DMS114 treated with DMSO at 0.1 percent for 48 hours (cell line): ENCODE measurements at regions not wholly inside any gene's neighbourhood (a gene's known extent, or its start where the extent isn't known, plus 50 kb on each side); places are given as distances from the start of the nearest gene placed in this dataset.
"Not testable (repeated sequence)": the region's sequence is repeated elsewhere in the genome, so short reads cannot be mapped to it uniquely, and the experiment has no call there.

Experiments used
- DNase-seq: peaks from one replicate; lab custom pipeline; 2025; ENCODE audit not compliant: unreplicated experiment; lab: John Stamatoyannopoulos, UW

GRCh38 chr14:21796916-21797315, 123.3 kb upstream of the OR4E1 start:
- no peak for DNase-seq

DNA sequence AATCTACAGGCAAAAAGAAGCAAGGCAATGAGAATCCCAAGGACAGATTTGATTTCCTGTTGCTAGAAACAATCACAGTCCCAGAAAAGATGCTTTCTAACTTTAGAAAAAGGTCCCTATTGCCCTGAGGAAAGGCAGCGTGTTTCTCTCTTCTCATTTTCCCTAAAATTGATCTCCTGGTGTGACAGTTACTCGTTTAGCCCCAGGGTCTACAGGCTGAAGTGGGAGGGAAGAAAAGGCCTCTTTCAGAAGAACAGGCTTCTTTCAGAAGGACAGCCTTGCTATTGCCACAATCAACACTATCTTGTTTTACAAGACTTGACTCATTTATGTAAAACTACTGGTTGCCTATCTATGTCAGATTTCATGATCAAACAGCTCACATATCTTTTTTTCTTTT, 121.8 kb upstream of the OR4E1 start:
- no peak for DNase-seq

GRCh38 chr14:21791749-21792148, 118.1 kb upstream of the OR4E1 start:
- DNase-seq: no peak

GRCh38 chr14:21788687-21789086, 115.1 kb upstream of the OR4E1 start:
- not testable (repeated sequence) for DNase-seq

GRCh38 chr14:21787242-21787641, 113.6 kb upstream of the OR4E1 start:
- DNase-seq: not testable (repeated sequence)

GRCh38 chr14:21781543-21781942, 107.9 kb upstream of the OR4E1 start:
- DNase-seq: no peak

- no peak for DNase-seq
Measured at GRCh38 chr14:21780429-21781084, 106.9 kb upstream of the OR4E1 start.

DNA sequence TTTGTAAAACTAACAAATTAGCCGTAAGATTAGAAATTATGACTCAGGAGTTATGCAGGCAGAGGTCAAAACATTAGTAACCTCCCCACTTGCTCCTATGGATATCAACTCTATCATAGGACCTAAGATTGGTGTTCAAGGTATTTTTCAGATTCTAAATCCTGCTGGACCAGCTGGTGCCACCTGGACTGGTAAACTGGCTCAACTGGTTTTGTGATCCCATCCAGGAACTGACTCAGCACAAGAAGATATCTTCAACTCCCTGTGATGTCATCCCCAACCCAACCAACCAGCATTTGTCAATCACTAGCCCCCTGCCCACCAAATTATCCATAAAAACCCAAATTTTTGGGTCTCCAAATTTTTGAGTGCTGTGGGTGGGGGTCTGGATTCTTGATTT, 98.1 kb upstream of the OR4E1 start:
- no peak for DNase-seq

- no peak for DNase-seq
Measured at GRCh38 chr14:21768875-21769257, 95.2 kb upstream of the OR4E1 start.

DNA sequence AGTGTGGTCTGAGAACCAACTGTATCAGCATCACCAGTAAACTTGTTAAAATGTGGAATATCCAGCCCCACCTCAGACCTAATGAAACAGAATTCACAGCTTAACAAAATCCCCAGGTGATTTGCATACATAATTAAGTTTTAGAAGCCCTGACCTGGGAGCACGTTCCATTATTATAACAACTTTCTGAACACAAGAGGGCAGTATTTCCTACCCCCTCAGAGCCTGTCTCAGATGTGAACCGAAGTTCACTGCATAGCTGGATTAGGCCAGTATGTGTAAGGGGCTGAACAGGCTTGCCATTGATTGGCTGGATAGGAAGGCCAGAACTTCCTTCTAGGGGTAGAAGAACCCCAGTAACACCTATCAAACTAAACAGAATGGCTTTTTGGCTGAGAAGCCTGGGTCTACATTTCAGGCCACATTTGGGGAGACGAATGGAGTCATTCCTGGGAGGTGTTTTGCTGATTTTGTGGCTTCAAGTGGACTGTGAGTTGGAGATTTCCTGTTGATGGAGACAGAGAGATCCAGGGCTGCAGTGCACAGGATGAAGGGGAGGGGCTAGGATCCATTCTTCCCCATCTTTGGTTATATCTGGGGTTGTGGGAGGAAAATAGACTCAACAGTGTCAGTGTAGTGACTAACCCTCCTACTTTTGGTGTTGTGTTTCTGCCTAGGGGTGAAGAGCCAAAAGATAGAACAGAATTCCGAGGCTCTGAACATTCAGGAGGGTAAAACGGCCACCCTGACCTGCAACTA, 94.7 kb upstream of the OR4E1 start:
- no peak for DNase-seq

DNA sequence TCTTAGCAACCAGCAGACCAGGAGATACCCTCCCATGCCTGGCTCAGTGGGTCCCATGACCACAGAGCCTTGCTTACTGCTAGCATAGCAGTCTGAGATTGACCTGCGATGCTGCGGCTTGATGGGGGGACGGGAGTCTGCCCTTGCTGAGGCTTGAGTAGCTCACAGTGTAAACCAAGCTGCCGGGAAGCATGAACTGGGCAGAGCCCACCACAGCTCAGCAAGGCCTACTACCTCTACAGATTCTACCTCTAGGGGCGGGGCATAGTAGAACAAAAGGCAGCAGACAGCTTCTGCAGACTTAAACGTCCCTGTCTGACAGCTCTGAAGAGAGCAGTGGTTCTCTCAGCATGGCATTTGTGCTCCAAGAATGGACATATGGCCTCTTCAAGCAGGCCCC, 86.7 kb upstream of the OR4E1 start:
- DNase-seq: not testable (repeated sequence)

DNA sequence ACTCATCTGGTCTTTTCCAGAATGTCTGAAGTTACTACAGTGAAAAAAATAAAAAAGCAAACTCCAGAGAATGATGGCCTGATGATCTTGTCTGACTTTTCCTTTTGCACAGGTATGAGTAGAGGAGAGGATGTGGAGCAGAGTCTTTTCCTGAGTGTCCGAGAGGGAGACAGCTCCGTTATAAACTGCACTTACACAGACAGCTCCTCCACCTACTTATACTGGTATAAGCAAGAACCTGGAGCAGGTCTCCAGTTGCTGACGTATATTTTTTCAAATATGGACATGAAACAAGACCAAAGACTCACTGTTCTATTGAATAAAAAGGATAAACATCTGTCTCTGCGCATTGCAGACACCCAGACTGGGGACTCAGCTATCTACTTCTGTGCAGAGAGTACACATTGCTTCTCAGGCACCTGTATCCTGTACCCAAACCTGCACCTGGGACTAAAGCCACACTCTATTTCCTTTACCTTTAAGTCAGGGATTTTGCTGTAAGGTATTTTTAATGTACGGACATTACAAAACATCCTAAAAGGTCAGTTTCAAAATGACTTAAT, 75.8 kb upstream of the OR4E1 start:
- no peak for DNase-seq

GRCh38 chr14:21748869-21749303, 75.3 kb upstream of the OR4E1 start:
- peak; percentile 30 for DNase-seq

DNA sequence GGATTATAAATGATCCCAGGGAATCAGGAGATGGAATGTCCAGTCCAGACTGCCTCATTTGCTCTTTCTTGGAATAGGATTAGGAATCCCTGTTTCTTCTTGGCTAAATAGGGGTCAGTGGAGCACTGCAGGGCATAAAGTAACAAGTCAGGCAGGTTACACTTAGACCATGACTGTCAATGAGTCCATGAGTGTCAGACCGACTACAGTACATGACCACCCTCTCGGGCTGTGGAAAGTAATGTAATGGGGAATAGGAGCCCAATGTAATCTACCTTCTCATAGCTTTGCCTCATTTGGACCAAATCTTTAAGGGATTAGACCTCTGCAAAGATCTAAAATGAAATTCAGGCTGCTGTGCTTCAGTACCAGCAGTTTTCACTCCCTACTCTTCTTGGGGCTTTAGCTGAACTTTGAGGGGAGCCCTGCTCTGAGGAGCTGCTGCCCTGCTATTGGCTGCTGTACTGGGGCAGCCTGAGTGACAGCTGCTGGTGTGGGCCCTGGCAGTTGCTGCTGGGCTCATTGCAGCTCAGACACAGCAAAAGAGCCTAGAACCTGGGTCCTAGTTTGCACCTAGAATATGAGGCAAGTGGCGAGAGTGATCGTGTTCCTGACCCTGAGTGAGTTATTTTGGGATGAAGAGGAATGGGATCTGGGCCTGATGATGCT, 62.2 kb upstream of the OR4E1 start:
- no peak for DNase-seq

DNA sequence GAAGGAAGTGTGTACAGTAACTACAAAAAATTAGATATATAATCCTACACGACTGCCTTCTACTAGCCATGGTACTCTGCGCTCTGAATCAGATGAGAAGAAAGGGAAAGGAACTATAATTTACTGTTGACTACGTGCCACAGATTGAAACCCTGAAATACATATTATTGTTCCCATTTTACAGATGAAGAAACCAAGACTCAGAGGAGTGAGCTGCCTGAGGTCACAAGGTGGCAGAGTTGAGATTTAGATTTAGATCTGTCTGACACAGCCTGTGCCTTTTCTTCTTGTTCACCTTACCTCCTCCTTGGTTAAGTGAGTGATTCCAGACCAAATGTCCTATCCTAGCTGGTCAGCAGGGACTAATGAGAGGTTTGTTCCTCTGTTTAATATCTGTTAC, 61.6 kb upstream of the OR4E1 start:
- DNase-seq: no peak

DNA sequence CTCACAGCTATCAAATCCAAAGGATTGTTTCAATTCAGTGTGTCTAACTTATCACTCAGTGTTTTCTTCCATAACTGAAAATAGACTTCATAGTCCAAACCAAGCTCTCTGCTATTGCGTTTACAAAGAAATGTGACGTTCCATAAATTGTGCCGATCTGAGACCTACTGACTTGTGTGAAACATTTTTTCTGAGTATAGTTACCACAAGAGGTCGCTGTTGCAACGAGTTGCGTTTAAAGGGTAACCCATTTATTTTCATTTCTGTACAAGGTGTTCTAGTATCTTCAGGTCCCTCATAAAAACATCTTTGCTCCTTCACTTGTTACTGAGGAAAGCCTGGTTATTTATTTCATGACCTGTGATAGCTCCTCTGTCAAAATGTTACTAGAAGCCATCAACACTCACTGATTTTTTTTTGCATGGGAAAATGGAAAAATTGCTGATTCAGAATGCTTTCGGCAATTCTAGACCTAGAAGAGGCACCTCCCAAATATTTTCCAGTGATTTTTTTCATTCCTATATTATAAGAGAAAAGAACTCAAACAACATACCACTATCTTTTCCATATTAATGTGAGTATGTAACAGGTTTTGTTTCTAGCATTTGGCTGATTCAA, 60.9 kb upstream of the OR4E1 start:
- DNase-seq: peak; percentile 17

DNA sequence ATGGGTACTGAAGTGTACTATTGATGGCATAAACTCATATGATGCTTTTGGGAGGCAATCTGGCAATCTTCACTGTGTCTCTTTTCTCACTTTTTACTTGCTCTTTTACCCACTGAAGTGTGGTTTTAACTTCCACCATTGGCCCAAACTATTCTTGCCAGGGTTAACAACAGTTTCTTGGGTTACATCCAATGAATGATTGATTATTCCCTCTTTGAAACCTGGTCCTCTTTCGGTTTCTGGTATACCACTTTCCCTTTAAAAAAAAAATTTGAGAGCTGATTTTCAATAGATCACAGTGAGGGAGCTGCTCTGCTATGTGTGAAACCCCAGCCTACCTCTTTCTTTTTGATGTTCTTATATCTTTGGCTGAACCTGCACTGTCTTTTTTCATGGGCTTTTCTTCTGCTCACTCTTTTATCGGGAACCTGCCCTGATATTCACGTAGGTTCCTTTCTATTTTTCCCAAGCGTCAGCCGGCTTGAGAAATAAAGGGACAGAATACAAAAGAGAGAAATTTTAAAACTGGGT, 56.1 kb upstream of the OR4E1 start:
- DNase-seq: no peak

DNA sequence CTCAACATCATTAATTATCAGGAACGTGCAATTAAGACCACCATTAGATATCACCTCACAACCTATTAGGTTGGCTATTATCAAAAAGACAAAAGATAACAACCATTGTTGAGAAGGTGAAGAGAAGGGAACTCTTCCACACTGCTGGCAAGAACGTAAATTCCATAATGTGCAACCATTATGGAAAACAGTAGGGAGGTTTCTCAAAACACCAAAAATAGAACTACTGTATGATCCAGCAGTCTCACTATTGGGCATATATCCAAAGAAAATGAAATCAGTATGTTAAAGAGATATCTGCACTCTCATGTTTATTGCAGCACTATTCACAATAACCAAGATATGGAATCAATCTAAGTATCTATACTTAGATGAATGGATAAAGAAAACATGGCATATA, 51.6 kb upstream of the OR4E1 start:
- no peak for DNase-seq

- no peak for DNase-seq
Measured at GRCh38 chr14:21724090-21724973, 50.7 kb upstream of the OR4E1 start.

DNA sequence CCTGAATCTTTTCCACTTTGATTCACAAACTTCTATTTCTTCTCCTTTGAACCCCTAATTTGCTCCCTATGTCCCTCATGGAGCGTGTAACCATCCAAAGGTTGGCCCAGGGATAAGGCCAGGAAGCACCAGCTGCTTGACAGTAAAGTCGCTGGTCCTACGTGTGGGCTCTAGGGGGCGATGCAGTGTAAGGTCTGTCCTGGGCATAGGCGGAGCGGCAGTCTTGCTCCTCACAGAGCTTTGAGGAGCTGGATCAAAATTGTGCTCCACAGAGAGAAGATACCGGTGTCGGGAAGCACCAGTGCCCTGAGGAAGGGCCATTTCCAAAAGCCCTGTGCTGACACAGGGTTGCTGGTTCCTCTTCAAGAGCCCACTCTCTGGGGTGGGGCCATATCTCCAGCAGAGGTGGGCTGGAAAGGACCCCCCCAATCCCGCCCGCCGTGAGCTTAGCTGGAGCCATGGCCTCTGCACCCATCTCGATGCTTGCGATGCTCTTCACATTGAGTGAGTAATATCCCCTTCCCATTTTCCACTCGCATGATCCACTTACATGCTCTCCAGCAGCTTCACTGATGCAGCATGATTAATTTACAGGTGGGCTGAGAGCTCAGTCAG, 49.9 kb upstream of the OR4E1 start:
- no peak for DNase-seq
